HT1080 (cell line): ENCODE measurements at regions not wholly inside any gene's neighbourhood (a gene's known extent, or its start where the extent isn't known, plus 50 kb on each side); places are given as distances from the start of the nearest gene placed in this dataset.
"Not testable (repeated sequence)": the region's sequence is repeated elsewhere in the genome, so short reads cannot be mapped to it uniquely, and the experiment has no call there.

Experiments used
- DNase-seq: peaks from one replicate; pipeline ENCODE4 v3.0.0-alpha.2; 2015; ENCODE audit warnings: low read depth

- DNase-seq = no peak
Observed at GRCh38 chr18:43952398-43952797, 675.1 kb upstream of the SYT4 start.

DNA sequence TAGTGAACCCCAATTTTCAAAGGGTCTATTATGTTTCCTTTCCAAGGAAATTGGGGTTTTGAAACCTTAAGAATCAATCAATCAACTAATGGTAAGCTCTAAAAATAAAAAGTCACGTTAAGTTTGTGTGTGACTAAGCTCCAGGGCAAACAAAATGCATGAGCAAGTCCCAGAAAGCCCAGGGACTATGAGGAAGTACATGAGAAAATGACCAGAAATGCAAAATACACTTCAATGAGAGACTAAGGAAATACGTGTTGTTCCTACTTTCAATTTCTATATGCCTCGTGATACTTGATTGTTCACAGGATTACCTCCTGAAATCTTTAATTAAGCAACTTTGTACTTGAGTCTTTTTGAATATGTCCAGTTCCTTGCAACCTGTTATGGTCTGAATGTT, 684.4 kb upstream of the SYT4 start:
- peak; percentile 1 for DNase-seq

DNA sequence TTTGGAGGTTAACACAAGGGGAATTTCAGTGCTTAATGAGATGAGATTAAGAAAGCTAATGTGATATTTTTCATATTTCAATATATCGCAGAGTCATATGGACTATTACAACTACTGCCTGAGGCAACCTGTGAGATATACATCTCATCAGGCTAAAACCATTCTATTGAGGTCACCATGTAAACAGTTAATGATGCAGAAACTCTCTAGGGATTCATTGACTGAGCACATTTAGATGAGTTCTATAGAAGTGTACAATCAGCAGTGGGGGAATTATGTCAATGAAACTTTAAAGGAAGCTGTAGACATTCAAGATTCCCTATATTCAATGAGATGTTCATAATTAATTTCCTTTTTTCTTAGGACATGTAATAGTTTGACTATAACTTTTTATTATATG, 687.4 kb upstream of the SYT4 start:
- DNase-seq = no peak

DNA sequence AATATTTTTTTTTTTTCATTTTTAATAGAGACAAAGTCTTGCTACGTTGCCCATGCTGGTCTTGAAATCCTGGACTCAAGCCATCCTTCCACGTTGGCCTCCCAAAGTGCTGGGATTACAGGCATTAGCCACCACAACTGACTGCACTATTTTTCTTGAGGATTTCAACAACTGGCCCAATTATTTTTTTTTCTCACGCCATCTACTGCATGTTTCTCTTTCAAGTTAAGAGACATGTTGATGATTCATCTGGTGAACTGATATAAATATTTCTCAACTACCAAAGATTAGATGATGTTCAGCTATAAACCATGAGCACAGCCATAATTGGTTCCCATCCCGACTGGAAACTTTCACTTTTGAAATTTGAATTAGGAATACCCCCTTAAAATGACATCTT, 688.4 kb upstream of the SYT4 start:
- peak; percentile 1 for DNase-seq

- DNase-seq = peak; percentile 42
Observed at GRCh38 chr18:43970656-43971055, 693.4 kb upstream of the SYT4 start.

GRCh38 chr18:43978174-43978573, 700.9 kb upstream of the SYT4 start:
- no peak for DNase-seq

GRCh38 chr18:43982582-43982981, 698.1 kb upstream of the SETBP1 start:
- DNase-seq = no peak

DNA sequence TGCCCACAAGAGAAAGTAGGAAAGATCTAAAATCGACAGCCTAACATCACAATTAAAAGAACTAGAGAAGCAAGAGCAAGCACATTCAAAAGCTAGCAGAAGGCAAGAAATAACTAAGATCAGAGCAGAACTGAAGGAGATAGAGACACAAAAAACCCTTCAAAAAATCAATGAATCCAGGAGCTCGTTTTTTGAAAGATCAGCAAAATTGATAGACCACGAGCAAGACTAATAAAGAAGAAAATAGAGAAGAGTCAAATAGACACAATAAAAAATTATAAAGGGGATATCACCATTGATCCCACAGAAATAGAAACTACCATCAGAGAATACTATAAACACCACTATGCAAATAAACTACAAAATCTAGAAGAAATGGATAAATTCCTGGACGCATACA, 693.6 kb upstream of the SETBP1 start:
- DNase-seq = not testable (repeated sequence)

DNA sequence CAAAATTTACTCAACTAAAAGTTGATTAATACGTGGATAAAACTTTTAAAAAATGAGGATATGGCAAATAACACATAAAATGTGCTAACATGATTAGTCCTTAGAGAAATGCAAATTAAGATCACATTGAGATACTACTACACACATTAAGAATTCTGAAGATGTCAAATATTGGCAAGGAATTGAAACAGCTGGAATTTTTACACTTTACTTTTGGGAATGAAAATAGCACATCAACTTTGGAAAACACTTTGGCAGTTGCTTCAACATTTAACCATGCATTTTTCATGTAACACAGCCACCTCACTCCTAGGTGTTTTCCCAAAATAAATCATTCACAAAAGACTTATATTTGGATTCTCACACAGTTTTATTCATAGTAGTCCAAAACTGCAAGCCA, 687.9 kb upstream of the SETBP1 start:
- no peak for DNase-seq

DNA sequence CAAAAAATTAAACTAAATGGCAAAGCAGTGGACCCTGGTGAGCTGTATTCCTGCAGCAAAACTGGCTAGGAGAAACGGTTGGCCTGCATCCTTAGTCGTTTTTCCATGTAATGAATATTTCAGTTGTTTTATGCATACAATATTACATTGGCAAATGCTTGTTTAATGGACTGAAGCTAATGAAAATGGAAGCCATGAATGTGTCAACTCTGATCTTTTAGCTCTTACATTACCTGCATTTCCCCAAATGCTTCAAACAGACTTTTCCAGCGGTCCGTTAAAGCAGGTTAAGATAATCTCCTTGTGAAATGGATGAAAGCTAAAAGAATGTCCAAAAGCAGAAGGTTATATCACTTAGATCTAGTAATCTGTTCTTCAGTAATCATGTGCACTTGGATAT, 686.3 kb upstream of the SETBP1 start:
- DNase-seq = no peak

- no peak for DNase-seq
Observed at GRCh38 chr18:44013871-44014270, 666.8 kb upstream of the SETBP1 start.

DNA sequence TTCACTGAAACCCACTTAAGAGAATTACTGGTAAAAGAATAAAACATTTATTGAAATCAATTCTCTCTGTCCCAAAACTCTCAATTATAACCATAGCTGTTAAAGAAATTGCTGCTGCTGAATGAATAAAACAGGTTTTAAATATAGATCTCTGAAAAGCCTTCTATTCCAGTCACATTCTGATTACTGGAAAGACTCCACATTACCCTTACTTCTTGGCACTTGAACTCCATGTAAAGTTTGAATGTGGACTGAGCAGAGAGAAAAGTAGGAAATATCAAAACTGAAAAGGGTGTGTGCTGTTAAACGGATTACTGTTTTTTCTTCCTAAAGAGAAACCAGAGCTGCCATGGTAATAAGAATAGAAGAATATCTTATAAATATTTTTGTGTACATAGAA, 655.3 kb upstream of the SETBP1 start:
- DNase-seq = no peak

DNA sequence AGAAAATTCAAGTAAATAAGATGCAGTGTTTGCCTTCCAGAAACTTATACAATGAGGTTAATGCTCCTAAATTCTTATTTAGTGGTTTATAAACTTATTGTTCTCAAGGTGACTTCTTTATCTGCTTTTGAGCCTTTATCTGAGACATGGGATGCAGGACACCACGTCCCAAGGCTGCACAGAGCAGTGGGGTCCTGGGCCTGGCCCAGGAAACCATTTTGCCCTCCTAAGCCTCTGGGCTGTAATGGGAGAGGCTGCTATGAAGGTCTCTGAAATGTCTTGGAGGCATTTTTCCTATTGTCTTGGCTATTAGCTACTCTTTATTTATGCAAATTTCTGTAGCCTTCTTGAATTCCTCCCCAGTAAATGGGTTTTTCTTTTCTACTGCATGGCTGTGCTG, 652.6 kb upstream of the SETBP1 start:
- no peak for DNase-seq

GRCh38 chr18:44031063-44031462, 649.6 kb upstream of the SETBP1 start:
- no peak for DNase-seq

DNA sequence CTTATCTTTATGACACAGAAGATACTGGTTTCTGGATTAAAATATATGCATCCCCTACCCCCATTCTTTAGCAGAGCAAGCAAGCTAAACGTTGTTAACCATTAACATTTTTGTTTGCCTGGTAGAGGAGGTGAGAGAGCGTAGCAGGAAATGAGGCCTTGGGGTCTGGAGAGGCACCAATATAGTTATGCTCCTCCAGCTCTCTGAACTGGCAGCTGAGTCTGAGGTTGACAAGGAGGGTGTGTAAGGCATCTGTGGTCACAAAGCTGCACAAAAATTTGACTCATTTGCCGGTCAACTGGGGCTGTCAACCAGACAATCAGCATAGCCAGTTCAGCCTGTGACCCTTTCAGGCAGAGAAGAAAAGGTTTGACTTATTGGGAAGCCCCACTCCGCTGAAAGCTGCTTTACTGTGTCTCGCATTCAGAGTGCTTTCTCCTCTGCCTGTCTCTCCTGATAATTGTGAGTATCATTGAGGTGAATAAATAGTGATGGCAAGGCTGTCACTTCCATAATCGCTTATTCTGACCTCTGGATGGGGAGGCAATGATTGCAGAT, 647.5 kb upstream of the SETBP1 start:
- peak; percentile 18 for DNase-seq

GRCh38 chr18:44035554-44035953, 645.1 kb upstream of the SETBP1 start:
- no peak for DNase-seq

GRCh38 chr18:44036501-44036900, 644.2 kb upstream of the SETBP1 start:
- no peak for DNase-seq

DNA sequence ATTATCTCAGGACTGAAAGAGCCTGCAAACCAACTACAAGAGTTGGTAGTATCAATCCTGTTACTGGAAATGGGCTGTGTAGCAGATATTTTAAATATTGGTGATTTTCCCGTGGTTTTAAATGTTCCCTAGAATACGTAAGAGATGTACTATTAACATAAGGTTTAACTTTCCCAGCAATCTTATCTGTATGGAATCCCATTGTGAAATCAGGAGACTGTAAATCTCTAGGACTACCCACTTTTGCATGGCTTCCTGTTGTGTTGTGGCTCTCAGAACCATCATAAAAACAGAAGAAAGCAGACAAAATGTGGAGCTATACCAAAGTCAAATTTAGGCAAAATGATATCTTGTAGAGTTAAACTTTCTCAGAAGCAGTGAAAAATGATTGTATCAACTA, 641.5 kb upstream of the SETBP1 start:
- DNase-seq = no peak

- DNase-seq = no peak
Observed at GRCh38 chr18:44039826-44040225, 640.9 kb upstream of the SETBP1 start.

- DNase-seq = no peak
Observed at GRCh38 chr18:44041553-44041952, 639.1 kb upstream of the SETBP1 start.

GRCh38 chr18:44041961-44042360, 638.7 kb upstream of the SETBP1 start:
- no peak for DNase-seq

DNA sequence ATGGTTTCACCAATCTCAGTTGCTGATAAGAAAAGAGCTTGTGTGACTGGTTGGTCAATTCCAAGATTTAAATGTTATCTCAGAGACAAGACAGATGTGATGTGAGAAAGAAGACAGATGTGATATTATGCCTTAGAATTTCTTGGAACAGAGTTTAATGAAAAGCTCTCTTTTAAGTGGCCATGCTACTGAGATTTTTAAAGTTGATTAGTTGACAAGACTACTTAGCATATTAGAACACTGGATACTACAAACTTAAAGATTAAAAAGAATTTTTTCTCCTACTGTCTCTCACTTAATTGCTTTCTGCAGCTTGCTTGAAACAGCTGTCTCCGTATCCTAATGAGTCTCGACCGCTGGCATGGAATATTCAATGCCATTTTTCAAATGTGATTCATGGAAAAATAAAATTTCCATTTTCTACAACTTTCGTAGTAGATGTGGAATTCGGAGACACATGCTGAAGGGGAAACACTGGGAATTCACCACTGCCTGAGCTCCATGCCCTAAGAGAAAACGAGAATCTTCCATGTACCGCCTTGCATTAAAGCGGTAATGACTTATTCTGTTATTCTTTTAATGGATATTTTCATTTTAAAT, 634.2 kb upstream of the SETBP1 start:
- DNase-seq = no peak

- no peak for DNase-seq
Observed at GRCh38 chr18:44047585-44047984, 633.1 kb upstream of the SETBP1 start.

GRCh38 chr18:44048435-44048834, 632.3 kb upstream of the SETBP1 start:
- no peak for DNase-seq
